Neutrophil (primary cell): ENCODE measurements at regions not wholly inside any gene's neighbourhood (a gene's known extent, or its start where the extent isn't known, plus 50 kb on each side); places are given as distances from the start of the nearest gene placed in this dataset.

ENCODE experiments used
- H3K27ac ChIP-seq: fragments of 200-600 bp; sonication (generic); 2 replicates; pipeline ENCODE4 v1.5.1; 2016; ENCODE audit warnings: mild to moderate bottlenecking, moderate library complexity
- H3K27me3 ChIP-seq: fragments of 200-600 bp; sonication (generic); 2 replicates; pipeline ENCODE4 v1.6.0; 2016; ENCODE audit warnings: mild to moderate bottlenecking
- H3K36me3 ChIP-seq: fragments of 200-600 bp; sonication (generic); 2 replicates; pipeline ENCODE4 v1.5.1; 2017
- H3K4me1 ChIP-seq, 2 experiments: fragments of 200-600 bp in 1 of 2; sonication (generic) in 1 of 2; 1 replicate in 1 of 2; 2 replicates in 1 of 2; pipeline versions ENCODE4 v1.5.1 to v1.6.1; 2013 to 2016; ENCODE audit warnings: low read depth in 1 of 2, low read length in 1 of 2, mild to moderate bottlenecking in 1 of 2, moderate library complexity in 1 of 2; ENCODE audit not compliant: control insufficient read depth in 1 of 2, insufficient read depth in 1 of 2
- H3K4me3 ChIP-seq, 2 experiments: fragments of 200-600 bp in 1 of 2; sonication (generic) in 1 of 2; 1 replicate in 1 of 2; 2 replicates in 1 of 2; pipeline ENCODE4 v1.5.1; 2013 to 2016; ENCODE audit warnings: low read depth in 1 of 2, low read length in 1 of 2, mild to moderate bottlenecking in 1 of 2, moderate library complexity in 1 of 2
- H3K9me3 ChIP-seq: fragments of 200-600 bp; sonication (generic); 2 replicates; pipeline ENCODE4 v1.5.1; 2016
- TF ChIP-seq, protein P1 (sequence below): fragments of 200-600 bp; sonication (generic); IDR thresholded peaks from 2 replicates; pipeline ENCODE4 v1.5.1; 2016; ENCODE audit warnings: antibody characterized with exemption

DNA sequence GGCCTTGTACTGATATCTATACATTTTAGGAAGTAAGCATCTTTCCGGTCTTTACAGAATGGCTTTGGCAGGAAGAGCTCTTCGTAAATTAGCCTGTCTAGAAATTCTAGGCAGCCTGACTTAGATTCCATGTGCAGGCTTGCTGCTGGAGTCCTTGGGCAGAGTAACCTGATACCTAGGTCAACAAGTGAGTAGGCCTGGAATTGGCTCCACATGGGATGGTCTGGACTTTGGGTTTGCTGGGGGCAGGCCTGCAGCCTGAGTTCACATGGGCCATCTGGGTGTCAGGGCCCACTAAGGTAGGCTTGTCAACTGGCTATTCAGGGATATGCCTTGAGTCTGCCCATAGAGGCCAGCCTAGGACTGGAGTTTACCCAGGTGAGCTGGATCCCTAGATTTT lies 59.6 kb upstream of the CYYR1 start:
- no peaks in the 10 kb centered on the region for H3K4me1 ChIP-seq
- H3K27ac ChIP-seq, result no peak overlapping the region
- no peaks in the 10 kb centered on the region for H3K27me3 ChIP-seq
- H3K36me3 ChIP-seq, result no peaks in the 10 kb centered on the region
- no peak overlapping the region for H3K4me3 ChIP-seq
- no peaks in the 10 kb centered on the region for H3K9me3 ChIP-seq
- TF ChIP-seq, protein P1, sequence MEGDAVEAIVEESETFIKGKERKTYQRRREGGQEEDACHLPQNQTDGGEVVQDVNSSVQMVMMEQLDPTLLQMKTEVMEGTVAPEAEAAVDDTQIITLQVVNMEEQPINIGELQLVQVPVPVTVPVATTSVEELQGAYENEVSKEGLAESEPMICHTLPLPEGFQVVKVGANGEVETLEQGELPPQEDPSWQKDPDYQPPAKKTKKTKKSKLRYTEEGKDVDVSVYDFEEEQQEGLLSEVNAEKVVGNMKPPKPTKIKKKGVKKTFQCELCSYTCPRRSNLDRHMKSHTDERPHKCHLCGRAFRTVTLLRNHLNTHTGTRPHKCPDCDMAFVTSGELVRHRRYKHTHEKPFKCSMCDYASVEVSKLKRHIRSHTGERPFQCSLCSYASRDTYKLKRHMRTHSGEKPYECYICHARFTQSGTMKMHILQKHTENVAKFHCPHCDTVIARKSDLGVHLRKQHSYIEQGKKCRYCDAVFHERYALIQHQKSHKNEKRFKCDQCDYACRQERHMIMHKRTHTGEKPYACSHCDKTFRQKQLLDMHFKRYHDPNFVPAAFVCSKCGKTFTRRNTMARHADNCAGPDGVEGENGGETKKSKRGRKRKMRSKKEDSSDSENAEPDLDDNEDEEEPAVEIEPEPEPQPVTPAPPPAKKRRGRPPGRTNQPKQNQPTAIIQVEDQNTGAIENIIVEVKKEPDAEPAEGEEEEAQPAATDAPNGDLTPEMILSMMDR, result no peak

DNA sequence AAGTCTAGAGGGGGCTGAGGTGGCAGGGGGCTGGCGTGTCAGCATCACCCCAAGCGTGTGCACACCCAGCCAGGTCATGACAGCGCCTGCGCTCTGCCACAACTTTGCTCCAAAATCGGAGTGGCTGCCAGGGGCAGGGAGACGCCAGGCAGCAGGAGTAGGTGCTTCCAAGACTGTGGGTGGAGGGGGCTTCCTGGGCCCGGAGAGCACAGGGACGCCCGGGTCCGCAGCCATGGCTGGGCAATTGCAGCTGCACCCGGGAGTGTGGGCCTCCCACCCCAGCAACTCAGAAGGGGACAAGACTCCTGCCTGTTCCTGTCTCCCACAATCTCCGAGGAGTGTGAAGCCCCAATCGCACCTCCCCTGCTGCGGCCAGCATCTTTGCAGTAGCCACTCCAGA lies 53.1 kb upstream of the CYYR1 start:
- Histone ChIP-seq H3K9me3 (no peaks in the 10 kb centered on the region), H3K36me3 (no peaks in the 10 kb centered on the region), H3K4me1 (no peaks in the 10 kb centered on the region), H3K4me3 (no peak overlapping the region), H3K27ac (no peak overlapping the region), H3K27me3 (no peaks in the 10 kb centered on the region)
- TF ChIP-seq, protein P1, result no peak

DNA sequence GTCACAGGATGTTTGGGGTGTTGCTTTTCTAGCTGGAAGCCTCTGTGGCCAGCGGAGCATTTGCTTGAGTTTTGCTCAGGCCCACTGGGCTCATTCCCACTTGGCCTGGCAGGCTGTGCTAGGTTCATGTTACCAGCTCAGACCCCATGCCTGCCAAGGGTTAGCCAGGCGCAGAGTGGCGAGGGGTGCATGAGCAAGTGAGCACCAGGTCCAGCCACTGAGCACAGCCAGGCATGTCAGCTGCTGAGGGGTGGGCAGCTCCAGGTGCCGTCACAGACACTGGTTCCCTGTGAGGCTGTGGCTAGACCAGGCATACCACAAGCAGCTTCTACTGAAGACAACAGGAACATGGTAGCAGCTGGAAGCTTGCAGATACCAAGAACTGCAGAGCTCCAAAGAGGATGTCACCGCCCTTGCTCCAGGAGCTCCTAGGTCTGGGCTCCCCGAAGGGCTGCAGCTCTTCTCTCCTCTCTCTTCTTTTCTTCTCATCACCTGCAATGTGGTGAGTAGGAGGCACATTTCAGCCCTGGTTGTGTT lies 52.0 kb upstream of the CYYR1 start:
- H3K4me3 ChIP-seq, result no peak overlapping the region
- TF ChIP-seq, protein P1, result no peak
- H3K27ac ChIP-seq, result no peak overlapping the region
- H3K4me1 ChIP-seq, result no peaks in the 10 kb centered on the region
- H3K9me3 ChIP-seq, result no peaks in the 10 kb centered on the region
- H3K36me3 ChIP-seq, result no peaks in the 10 kb centered on the region
- no peaks in the 10 kb centered on the region for H3K27me3 ChIP-seq
